ENCODE measurements at regions not wholly inside any gene's neighbourhood (a gene's known extent, or its start where the extent isn't known, plus 50 kb on each side); places are given as distances from the start of the nearest gene placed in this dataset.

- Histone ChIP-seq H4K20me1 (replicated peaks; ENCODE audit: insufficient read depth) (no peaks in the 10 kb centered on the region), H3K27me3 (ENCODE audit: insufficient read depth) (no peaks in the 10 kb centered on the region), H3K4me3 (no peak overlapping the region), H3K36me3 (ENCODE audit: insufficient read depth) (no peaks in the 10 kb centered on the region), H3K79me2 (replicated peaks; ENCODE audit: insufficient read depth) (no peaks in the 10 kb centered on the region), H2AFZ (no peak overlapping the region), H3K4me2 (no peak overlapping the region), H3F3A (replicated peaks; ENCODE audit: low read depth) (no peaks in the 10 kb centered on the region), H3K4me1 (ENCODE audit: insufficient read depth) (no peaks in the 10 kb centered on the region), H3K27ac (ENCODE audit: low read depth) (no peak overlapping the region), H3K9me2 (ENCODE audit: insufficient read depth) (no peaks in the 10 kb centered on the region; the same call in 1 of the 2 replicates)
- DNase-seq (ENCODE audit: low spot score), result no peak
- no peak for TF ChIP-seq EZH2phosphoT487 (IDR thresholded peaks at IDR 0.05; ENCODE audit: unreplicated experiment)
- TF ChIP-seq ZNF114 (CRISPR knock-in tag; IDR thresholded peaks at IDR 0.05), result no peak
- no peak for TF ChIP-seq ZNF331 (CRISPR knock-in tag; IDR thresholded peaks at IDR 0.05; ENCODE audit: low read depth)
- no peak for TF ChIP-seq CREB1 (CRISPR knock-in tag; IDR thresholded peaks at IDR 0.05; ENCODE audit: low read depth)
- no peak for TF ChIP-seq REST (IDR thresholded peaks at IDR 0.05; ENCODE audit: unreplicated experiment)
- no peak for TF ChIP-seq CTCF (conservative IDR thresholded peaks at IDR 0.05; ENCODE audit: low read depth in 2 of 2)
- TF ChIP-seq NANOG (IDR thresholded peaks at IDR 0.05; ENCODE audit: borderline replicate concordance), result no peak
- ATAC-seq, result no peak
- H3K27ac Mint-ChIP-seq, result no peak overlapping the region
- H3K4me1 Mint-ChIP-seq, result no peaks in the 10 kb centered on the region
- no peaks in the 10 kb centered on the region; the same call in 2 of the 3 replicates for H3K9me3 Mint-ChIP-seq
- no peak overlapping the region for H3K4me3 Mint-ChIP-seq
- H3K27me3 Mint-ChIP-seq (ENCODE audit: insufficient read depth, low read depth, poor library complexity), result peaks cover 2% of the 10 kb centered on the region
- no peaks in the 10 kb centered on the region for H3K36me3 Mint-ChIP-seq (ENCODE audit: low read depth)
Measured at GRCh38 chr14:96653597-96653996, 143.6 kb upstream of the VRK1 start.

GRCh38 chr14:96658611-96659010 is 138.6 kb upstream of the VRK1 start:
- H4K20me1 ChIP-seq (replicated peaks; ENCODE audit: insufficient read depth), result no peaks in the 10 kb centered on the region
- no peaks in the 10 kb centered on the region; the same call in 1 of the 2 replicates for H3K9me2 ChIP-seq (ENCODE audit: insufficient read depth)
- no peaks in the 10 kb centered on the region for H3K4me1 ChIP-seq (ENCODE audit: insufficient read depth)
- ATAC-seq (no peak), DNase-seq (ENCODE audit: low spot score) (no peak)
- no peak overlapping the region for H3K4me3 ChIP-seq
- H3K4me3 Mint-ChIP-seq, result no peak overlapping the region
- no peaks in the 10 kb centered on the region; the same call in 2 of the 3 replicates for H3K9me3 Mint-ChIP-seq
- no peak overlapping the region for H3K4me2 ChIP-seq
- no peaks in the 10 kb centered on the region for H3K36me3 ChIP-seq (ENCODE audit: insufficient read depth)
- H3K27ac ChIP-seq (ENCODE audit: low read depth), result no peak overlapping the region
- no peaks in the 10 kb centered on the region for H3F3A ChIP-seq (replicated peaks; ENCODE audit: low read depth)
- 0 out of 2 replicates have a peak overlapping the region, but pooled peaks have one; percentile 18 for H2AFZ ChIP-seq
- no peak overlapping the region for H3K27ac Mint-ChIP-seq
- peaks cover 2% of the 10 kb centered on the region for H3K27me3 Mint-ChIP-seq (ENCODE audit: insufficient read depth, low read depth, poor library complexity)
- peaks cover 3% of the 10 kb centered on the region; the same call in 2 of the 3 replicates for H3K4me1 Mint-ChIP-seq
- no peaks in the 10 kb centered on the region for H3K36me3 Mint-ChIP-seq (ENCODE audit: low read depth)
- TF ChIP-seq NANOG (IDR thresholded peaks at IDR 0.05; ENCODE audit: borderline replicate concordance) (no peak), ETS1 (IDR thresholded peaks at IDR 0.05) (no peak)
- H3K27me3 ChIP-seq (ENCODE audit: insufficient read depth), result no peaks in the 10 kb centered on the region
- H3K79me2 ChIP-seq (replicated peaks; ENCODE audit: insufficient read depth), result no peaks in the 10 kb centered on the region

Data from GM23338 (cell line).